MCF 10A (cell line): ENCODE measurements at regions not wholly inside any gene's neighbourhood (a gene's known extent, or its start where the extent isn't known, plus 50 kb on each side); places are given as distances from the start of the nearest gene placed in this dataset.

Source experiments
- BruUV-seq: library from RNA; stranded (reverse); fragments of 400-500 nt; replicated peaks from 2 replicates; lab custom pipeline; 2021; lab: Mats Ljungman, UMichigan
- CTCF ChIA-PET: fragments of 300-600 bp; sonication (Branson Sonifier 250); formaldehyde crosslinking; extraction: SDS; loops from one replicate; lab custom pipeline; 2021; ENCODE audit warnings: antibody characterized with exemption, inconsistent platforms; lab: Yijun Ruan, JAX
- POLR2A ChIA-PET: fragments of 300-600, 350-650 bp; sonication (Branson Sonifier 250); formaldehyde crosslinking; extraction: SDS; loops from one replicate; lab custom pipeline; 2020; ENCODE audit warnings: antibody characterized with exemption, inconsistent platforms; lab: Yijun Ruan, JAX
- DNase-seq: peaks from one replicate; pipeline ENCODE4 v3.0.0-alpha.2; 2018; ENCODE audit not compliant: unreplicated experiment
- H3K27ac Mint-ChIP-seq: one replicate; pipeline ENCODE4 v1.8.0; 2022; ENCODE audit warnings: mild to moderate bottlenecking, low read depth, mixed read lengths; ENCODE audit not compliant: unreplicated experiment
- H3K27me3 Mint-ChIP-seq: one replicate; pipeline ENCODE4 v1.8.0; 2022; ENCODE audit warnings: mixed read lengths; ENCODE audit not compliant: insufficient read depth, unreplicated experiment
- H3K36me3 Mint-ChIP-seq: one replicate; pipeline ENCODE4 v1.8.0; 2022; ENCODE audit warnings: mild to moderate bottlenecking, moderate library complexity, mixed read lengths; ENCODE audit not compliant: insufficient read depth, unreplicated experiment
- H3K4me1 Mint-ChIP-seq: one replicate; pipeline ENCODE4 v1.8.0; 2022; ENCODE audit warnings: mixed read lengths; ENCODE audit not compliant: insufficient read depth, unreplicated experiment
- H3K4me3 Mint-ChIP-seq: one replicate; pipeline ENCODE4 v1.8.0; 2022; ENCODE audit warnings: mild to moderate bottlenecking, moderate library complexity, mixed read lengths; ENCODE audit not compliant: unreplicated experiment
- H3K9me3 Mint-ChIP-seq: one replicate; pipeline ENCODE4 v1.8.0; 2022; ENCODE audit warnings: mixed read lengths; ENCODE audit not compliant: unreplicated experiment
- CTCF ChIP-seq: fragments of 200-600 bp; IDR thresholded peaks from one replicate; pipeline ENCODE4 v1.8.0; 2022; ENCODE audit warnings: antibody characterized with exemption, mild to moderate bottlenecking; ENCODE audit not compliant: unreplicated experiment
- intact Hi-C: fragments of 100-400 bp; cut with micrococcal nuclease; formaldehyde crosslinking; loops from 2 replicates; pipeline ENCODE4 v1.14.1; 2022

DNA sequence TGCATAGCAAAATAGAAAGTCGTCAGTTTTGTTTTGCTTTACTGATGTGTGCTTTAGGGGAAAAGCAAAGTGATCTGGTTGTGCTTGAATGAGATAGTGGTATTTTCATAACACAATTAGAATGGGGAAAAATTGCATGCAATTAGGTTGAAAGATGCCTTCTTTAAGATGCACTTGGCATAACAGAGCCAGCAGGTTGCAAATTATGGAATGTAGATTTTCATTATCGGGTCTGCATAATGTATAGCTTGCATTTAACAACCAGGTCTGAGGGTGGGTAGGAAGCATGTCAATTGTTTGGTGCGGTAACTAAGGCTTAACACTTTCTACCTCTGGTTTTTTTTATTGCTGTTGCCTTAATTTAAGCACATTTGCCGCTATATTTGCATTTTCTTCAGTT, 370.7 kb upstream of the MCTP2 start:
- no peaks in the 10 kb centered on the region for H3K9me3 Mint-ChIP-seq
- TF ChIP-seq CTCF: no peak
- H3K4me3 Mint-ChIP-seq: no peak overlapping the region
- BruUV-seq: no TSS peak
- ChIA-PET CTCF (no interaction called here), POLR2A (no interaction called here)
- H3K36me3 Mint-ChIP-seq: no peaks in the 10 kb centered on the region
- no peaks in the 10 kb centered on the region for H3K27me3 Mint-ChIP-seq
- DNase-seq: no peak
- H3K27ac Mint-ChIP-seq: no peak overlapping the region
- no peaks in the 10 kb centered on the region for H3K4me1 Mint-ChIP-seq
- intact Hi-C loops: no loop called here

GRCh38 chr15:93859176-93859575, 372.2 kb upstream of the MCTP2 start:
- Mint-ChIP-seq H3K27me3 (no peaks in the 10 kb centered on the region), H3K9me3 (no peaks in the 10 kb centered on the region), H3K4me3 (no peak overlapping the region), H3K36me3 (no peaks in the 10 kb centered on the region), H3K27ac (no peak overlapping the region), H3K4me1 (no peaks in the 10 kb centered on the region)
- ChIA-PET CTCF (interaction anchor here (0.9 kb wide), 1 partner anchor 270 kb away, joined by 3 read pairs; no protein-coding TSS in a partner anchor), POLR2A (no interaction called here)
- no peak for TF ChIP-seq CTCF
- DNase-seq: no peak
- intact Hi-C loops: no loop called here
- BruUV-seq: no TSS peak

DNA sequence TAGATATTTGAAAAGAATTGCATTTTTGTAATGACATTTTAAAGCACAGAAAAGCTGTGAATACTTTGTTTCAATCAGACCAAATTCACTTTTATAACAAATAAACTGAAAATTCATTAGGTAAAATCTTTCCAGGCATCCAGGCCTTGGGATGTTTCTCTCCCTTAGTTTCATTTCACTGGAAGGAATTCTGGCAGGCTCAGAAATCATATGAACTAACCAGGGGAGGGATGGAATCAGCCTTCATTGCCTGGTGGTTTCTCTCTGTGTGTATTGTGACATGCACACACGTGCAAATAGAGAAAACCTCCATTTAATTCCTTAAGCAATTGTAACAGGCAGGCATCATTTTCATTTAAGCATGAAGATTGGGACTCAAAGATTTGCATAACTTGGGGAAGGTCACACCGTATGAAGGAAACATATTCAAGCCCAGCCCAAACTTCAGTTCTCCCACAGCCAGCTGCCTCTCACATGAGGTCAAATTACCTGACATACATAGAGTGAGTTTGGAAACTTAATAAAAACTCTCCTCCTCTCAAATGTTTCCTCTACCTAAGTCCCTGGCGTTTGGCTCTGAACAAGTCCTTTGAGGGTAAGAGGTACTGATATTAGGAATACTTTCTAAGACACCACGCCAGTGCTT, 376.1 kb upstream of the MCTP2 start:
- Mint-ChIP-seq H3K9me3 (no peaks in the 10 kb centered on the region), H3K36me3 (no peaks in the 10 kb centered on the region), H3K27me3 (no peaks in the 10 kb centered on the region), H3K4me3 (no peak overlapping the region), H3K4me1 (no peaks in the 10 kb centered on the region), H3K27ac (no peak overlapping the region)
- DNase-seq: no peak
- CTCF ChIA-PET: no interaction called here
- intact Hi-C loops: no loop called here
- no peak for TF ChIP-seq CTCF
- POLR2A ChIA-PET: interaction anchor here (0.9 kb wide), 1 partner anchor 75 kb away, joined by 3 read pairs; no protein-coding TSS in a partner anchor
- no TSS peak for BruUV-seq

GRCh38 chr15:93854088-93854487, 377.3 kb upstream of the MCTP2 start:
- no peaks in the 10 kb centered on the region for H3K27me3 Mint-ChIP-seq
- intact Hi-C loops: no loop called here
- DNase-seq: no peak
- no peak overlapping the region for H3K4me3 Mint-ChIP-seq
- no TSS peak for BruUV-seq
- TF ChIP-seq CTCF: no peak
- CTCF ChIA-PET: interaction anchor here (0.9 kb wide), 1 partner anchor 250 kb away, joined by 3 read pairs; no protein-coding TSS in a partner anchor
- POLR2A ChIA-PET: no interaction called here
- no peaks in the 10 kb centered on the region for H3K9me3 Mint-ChIP-seq
- H3K36me3 Mint-ChIP-seq: no peaks in the 10 kb centered on the region
- no peaks in the 10 kb centered on the region for H3K4me1 Mint-ChIP-seq
- no peak overlapping the region for H3K27ac Mint-ChIP-seq
